ENCODE measurements at regions not wholly inside any gene's neighbourhood (a gene's known extent, or its start where the extent isn't known, plus 50 kb on each side); places are given as distances from the start of the nearest gene placed in this dataset.

DNA sequence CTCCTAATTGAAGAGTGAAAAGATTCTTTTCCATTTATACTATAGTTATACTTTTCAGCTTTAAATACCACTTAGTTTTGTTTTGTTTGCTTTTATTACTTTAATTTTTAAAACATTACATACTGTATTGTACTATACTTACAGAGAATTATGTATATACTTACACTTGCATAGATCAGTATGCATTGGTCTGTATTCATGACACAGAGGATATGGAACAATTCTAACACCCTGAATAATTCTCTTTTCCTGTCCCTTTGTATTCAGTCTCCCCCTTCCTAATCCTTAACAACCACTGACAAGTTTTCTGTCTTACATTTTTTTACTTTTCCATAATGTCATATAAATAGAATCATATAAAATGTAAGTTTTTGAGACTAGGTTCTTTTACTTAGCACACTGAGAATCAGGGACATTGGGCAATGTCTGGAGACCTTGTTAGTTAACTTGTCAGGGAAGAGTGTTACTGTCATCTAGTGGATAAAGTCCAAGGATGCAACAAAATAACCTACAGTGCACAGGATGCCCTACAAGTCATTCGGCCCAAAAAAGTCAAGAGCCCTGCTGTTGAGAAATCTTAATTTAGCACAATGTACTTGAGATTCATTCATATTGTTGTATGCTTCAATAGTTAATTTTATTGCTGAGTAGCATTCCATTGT, 95.7 kb upstream of the MCTP2 start:
- ATAC-seq (no peak), FAIRE-seq (no peak), DNase-seq (no peak)
- Histone ChIP-seq H3K36me3 (no peaks in the 10 kb centered on the region), H3K27me3 (no peaks in the 10 kb centered on the region), H3K27ac (no peak overlapping the region), H3K9me3 (no peaks in the 10 kb centered on the region), H3K4me3 (no peak overlapping the region), H3K4me1 (no peaks in the 10 kb centered on the region)
- TF ChIP-seq CTCF (IDR thresholded peaks at IDR 0.05) = no peak
- WGBS, 2 donors = 23 to 35% methylated on average over 1 of the region's 1 CpG
- intact Hi-C loops (cut with DNase I) = no loop called here

GRCh38 chr15:94131875-94132274, 99.5 kb upstream of the MCTP2 start:
- Histone ChIP-seq H3K9me3 (no peaks in the 10 kb centered on the region), H3K36me3 (no peaks in the 10 kb centered on the region), H3K4me1 (no peaks in the 10 kb centered on the region), H3K27me3 (no peaks in the 10 kb centered on the region), H3K4me3 (no peak overlapping the region), H3K27ac (no peak overlapping the region)
- no peak for DNase-seq
- FAIRE-seq = no peak
- no peak for TF ChIP-seq CTCF (IDR thresholded peaks at IDR 0.05)
- no peak for ATAC-seq
- intact Hi-C loops (cut with DNase I) = no loop called here

DNA sequence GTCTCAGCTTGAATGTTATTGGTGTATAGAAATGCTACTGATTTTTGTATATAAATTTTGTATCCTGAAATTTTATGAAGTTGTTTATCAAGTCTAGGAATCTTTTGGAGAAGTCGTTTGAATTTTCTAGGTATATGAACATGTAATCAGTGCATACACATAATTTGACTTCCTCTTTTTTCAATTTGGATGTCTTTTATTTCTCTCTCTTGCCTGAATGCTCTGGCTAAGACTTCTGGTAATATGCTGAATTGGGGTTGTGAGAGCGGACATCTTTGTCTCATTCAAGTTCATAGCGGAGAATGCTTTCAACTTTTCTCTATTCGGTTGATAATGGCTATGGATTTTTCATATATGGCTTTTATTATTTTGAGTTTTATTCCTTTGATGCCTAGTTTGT, 100.9 kb upstream of the MCTP2 start:
- FAIRE-seq = no peak
- ATAC-seq = no peak
- H3K4me3 ChIP-seq = no peak overlapping the region

GRCh38 chr15:94127006-94127405, 104.4 kb upstream of the MCTP2 start:
- TF ChIP-seq CTCF (IDR thresholded peaks at IDR 0.05) = no peak
- H3K4me3 ChIP-seq = no peak overlapping the region
- H3K9me3 ChIP-seq = no peaks in the 10 kb centered on the region
- no peaks in the 10 kb centered on the region for H3K27me3 ChIP-seq
- FAIRE-seq = no peak
- no peak for ATAC-seq
- no peaks in the 10 kb centered on the region for H3K4me1 ChIP-seq
- DNase-seq = no peak
- H3K36me3 ChIP-seq = no peaks in the 10 kb centered on the region
- H3K27ac ChIP-seq = no peak overlapping the region
- intact Hi-C loops (cut with DNase I) = loop anchor here in 1 of 3 donors (10.0 kb wide), 1 partner anchor 1092 kb away; no protein-coding TSS in a partner anchor
- WGBS, 2 donors = 37 to 43% methylated on average over 3 of the region's 3 CpGs

More for the DNA sequence above, 100.9 kb upstream of the MCTP2 start:
- intact Hi-C loops (cut with DNase I) = no loop called here
- Histone ChIP-seq H3K4me1 (no peaks in the 10 kb centered on the region), H3K9me3 (no peaks in the 10 kb centered on the region), H3K36me3 (no peaks in the 10 kb centered on the region), H3K27me3 (no peaks in the 10 kb centered on the region), H3K27ac (no peak overlapping the region)
- 78 to 91% methylated on average over 4 of the region's 4 CpGs for WGBS, 2 donors
- no peak for TF ChIP-seq CTCF (IDR thresholded peaks at IDR 0.05)
- no peak for DNase-seq

GRCh38 chr15:94125698-94126097, 105.7 kb upstream of the MCTP2 start:
- ATAC-seq = no peak
- no peak for TF ChIP-seq CTCF (IDR thresholded peaks at IDR 0.05)
- 64 to 70% methylated on average over 2 of the region's 2 CpGs for WGBS, 2 donors
- Histone ChIP-seq H3K27me3 (no peaks in the 10 kb centered on the region), H3K4me1 (no peaks in the 10 kb centered on the region), H3K9me3 (no peaks in the 10 kb centered on the region), H3K36me3 (no peaks in the 10 kb centered on the region), H3K27ac (no peak overlapping the region), H3K4me3 (no peak overlapping the region)
- intact Hi-C loops (cut with DNase I) = loop anchor here in 1 of 3 donors (10.0 kb wide), 1 partner anchor 1091 kb away; no protein-coding TSS in a partner anchor
- no peak for FAIRE-seq
- DNase-seq = no peak
